NCI-H2196 treated with DMSO at 0.1 percent for 48 hours (cell line): ENCODE measurements at regions not wholly inside any gene's neighbourhood (a gene's known extent, or its start where the extent isn't known, plus 50 kb on each side); places are given as distances from the start of the nearest gene placed in this dataset.

Experiments used
- DNase-seq: peaks from one replicate; lab custom pipeline; 2025; ENCODE audit not compliant: unreplicated experiment; lab: John Stamatoyannopoulos, UW

GRCh38 chr1:177790566-177790965, 179.3 kb downstream of the SEC16B start:
- DNase-seq: no peak

DNA sequence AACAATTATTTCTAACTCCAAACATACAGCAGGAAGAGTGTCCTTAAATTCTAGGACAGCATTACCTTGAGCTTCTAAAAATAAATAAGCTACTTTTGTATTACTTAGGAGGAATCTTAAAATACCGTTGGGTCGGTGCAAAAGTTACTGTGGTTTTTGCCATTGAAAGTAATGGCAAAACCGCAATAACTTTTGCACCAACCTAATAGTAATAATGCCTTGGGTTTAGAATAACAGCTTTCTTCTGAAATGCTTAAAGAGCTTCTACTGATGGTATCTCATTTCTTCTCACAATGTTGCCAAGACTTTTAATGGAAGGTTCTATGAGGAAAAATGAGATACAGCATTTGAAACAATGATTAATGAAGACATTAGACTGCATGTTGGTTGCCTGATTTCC, 179.9 kb downstream of the SEC16B start:
- DNase-seq: no peak

DNA sequence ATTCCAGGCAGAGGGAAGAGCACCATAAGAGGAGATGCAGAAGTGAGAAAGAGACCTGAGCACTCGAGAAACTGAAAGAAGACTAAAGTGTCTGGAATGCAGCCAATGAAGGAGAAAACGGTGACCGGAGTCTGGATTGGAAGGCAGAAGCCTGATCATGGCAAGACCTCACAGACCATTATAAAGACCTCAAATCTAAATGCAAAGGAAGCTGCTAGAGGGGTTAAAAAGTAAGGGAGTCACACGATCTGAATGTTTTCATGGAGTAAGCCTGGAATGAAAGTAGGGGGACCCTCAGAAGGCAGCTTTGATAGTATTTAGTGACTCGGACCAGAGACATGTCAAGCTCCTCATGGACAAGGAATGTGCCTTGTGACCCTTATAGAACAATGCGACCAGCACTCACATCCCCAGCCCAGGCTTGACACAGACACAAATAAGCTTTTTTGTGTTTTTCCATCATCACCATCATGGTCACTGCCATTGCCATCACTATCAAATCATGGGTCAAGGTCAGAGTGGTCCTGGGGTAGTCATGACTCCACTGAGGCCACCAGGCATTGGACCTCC, 183.6 kb downstream of the SEC16B start:
- no peak for DNase-seq

DNA sequence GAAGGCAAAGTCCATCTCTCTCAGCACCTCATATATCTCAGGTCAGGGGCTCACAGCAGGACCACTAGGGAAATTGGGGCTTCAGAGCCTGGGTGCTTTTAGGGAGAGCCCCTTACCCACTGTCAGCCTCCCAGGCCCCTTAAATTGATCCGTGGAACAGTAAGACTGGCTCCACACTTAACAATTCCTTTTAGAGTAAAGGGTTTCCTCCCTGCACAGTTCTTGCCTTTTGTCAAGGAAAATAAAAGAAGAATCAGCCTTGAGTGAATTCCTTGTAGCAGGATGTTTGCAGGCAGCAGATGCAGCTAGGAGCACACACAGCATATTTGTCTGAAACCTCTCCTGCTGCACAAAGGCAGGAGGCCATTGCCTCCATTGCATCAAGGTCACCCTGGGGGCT, 184.9 kb downstream of the SEC16B start:
- no peak for DNase-seq

DNA sequence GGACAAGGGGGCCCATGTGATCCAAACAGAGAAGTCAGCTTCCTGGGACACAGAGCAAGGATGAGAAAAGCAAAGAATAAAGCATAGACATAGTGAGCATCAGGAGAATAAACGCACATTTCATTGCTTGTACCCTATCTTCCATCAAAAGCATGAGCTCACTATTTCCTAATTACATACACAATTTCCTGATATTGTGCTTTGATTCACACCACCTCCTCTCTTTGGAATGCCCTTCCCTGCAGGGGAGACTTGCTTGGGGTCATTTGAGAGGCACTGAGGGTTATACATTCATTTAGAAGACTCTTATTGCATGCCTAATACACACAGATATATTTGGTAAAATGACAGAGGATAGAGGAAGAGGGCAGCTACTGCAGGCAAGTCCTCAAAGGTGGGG, 185.4 kb downstream of the SEC16B start:
- no peak for DNase-seq

DNA sequence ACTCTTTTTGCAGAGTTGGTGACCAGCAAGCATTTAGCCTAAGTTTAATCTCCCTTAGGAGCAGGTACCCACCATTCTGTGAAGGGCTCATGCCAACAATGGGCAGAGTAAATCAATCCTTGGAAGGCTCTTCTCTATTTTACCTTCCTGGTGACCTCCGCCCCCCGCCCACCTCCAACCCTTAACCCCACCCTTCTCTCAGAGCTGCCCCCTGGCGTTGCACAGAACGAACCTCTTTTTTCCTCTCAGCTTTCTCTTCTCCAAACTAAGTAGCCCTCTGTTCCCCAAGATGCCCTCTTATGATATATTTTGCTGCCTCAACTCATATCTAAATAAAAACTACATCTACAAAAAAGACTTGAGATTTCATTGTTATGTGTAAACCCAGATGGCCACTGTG, 186.8 kb downstream of the SEC16B start:
- no peak for DNase-seq

- DNase-seq: peak; percentile 2
Observed at GRCh38 chr1:177780096-177780700, 189.7 kb downstream of the SEC16B start.

- no peak for DNase-seq
Observed at GRCh38 chr1:177779166-177779965, 190.5 kb downstream of the SEC16B start.

DNA sequence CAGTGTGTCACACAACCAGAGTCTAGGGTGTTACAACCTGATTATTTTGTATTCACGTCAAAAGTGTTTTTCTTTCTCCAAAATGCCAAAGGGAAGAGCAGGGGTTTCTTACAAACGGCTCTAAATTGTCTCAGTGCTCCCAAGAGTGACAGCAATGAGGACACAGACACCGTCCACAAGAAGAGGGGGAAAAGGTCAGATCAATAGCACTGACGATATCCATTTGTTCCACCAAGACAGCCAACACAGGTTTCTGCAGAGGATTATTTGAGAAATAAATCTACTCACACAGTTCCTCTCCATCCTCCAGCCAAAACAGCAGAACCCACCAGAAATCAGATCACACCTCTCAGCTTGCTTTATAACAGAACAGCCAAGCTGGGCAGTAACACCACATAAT, 193.9 kb downstream of the SEC16B start:
- DNase-seq: no peak

- no peak for DNase-seq
Observed at GRCh38 chr1:177772386-177772960, 197.4 kb downstream of the SEC16B start.

DNA sequence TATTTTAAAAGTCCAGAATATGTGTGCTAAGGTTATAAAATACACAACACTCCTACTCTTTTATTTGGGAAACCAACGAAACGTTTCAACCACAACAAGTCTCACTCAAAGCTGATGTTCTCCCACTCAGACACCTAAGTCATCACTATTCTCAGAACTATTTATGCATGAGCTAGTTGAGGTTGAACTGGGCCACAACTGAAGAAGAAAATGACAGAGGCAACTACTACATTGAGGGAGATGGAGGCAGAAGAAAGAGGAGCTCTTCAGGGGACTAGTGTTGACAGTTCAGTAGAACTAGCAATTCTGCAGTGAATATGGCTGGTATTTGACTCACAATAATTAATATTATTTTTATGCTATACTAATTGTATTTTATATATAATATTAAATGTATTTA, 198.2 kb downstream of the SEC16B start:
- DNase-seq: no peak

DNA sequence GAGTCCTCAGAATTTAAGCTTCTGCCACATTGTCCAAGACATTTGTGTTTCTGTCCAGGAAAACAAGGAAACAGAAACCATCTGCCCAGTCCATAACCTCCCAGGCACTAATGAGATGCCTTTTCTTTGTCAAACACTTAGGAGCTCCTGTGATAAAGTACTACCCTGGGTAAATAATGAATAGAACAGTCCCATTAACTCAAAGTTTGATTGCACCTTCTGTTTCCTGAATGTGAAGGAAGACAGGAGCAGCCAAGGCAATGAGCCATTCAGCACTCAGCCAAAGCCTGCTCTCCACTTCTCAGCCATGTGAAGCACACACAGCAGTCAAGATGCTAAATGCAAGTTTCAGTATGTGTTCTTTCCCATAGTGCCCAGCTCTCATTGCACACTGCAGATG, 199.8 kb downstream of the SEC16B start:
- no peak for DNase-seq

DNA sequence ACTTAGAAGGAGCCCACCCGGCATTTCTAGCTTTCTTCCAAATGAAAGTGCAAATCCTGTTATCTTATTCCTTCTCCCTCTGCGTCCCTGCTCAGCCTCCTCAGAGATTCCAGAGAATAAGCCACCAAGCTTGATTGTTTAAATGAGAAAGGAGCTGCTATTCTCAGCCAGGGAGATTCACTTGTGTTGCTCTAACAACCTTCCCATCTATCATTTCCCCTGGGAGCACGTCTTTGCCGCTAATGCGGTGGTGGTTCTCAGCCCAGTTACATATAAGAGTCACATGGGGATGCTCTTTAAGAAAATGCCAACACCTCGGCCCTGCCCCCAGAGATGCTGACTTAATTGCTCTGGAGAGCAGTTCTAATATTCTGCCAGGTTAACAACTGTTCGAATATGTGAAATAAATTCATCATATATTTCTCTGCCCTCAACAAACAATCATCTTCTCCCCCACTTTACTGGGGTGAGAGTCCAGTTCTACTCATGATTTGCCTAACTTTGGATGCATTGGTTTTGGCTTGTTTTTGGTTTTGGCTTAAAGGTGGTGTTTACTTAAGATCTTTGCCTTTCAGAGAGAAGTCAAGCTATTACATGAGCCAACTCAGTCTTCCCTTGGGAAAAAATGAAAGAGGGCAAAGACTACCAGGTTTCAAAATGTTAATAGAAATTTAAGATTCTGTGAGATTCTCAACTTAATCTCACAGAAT, 213.9 kb downstream of the SEC16B start:
- DNase-seq: no peak

DNA sequence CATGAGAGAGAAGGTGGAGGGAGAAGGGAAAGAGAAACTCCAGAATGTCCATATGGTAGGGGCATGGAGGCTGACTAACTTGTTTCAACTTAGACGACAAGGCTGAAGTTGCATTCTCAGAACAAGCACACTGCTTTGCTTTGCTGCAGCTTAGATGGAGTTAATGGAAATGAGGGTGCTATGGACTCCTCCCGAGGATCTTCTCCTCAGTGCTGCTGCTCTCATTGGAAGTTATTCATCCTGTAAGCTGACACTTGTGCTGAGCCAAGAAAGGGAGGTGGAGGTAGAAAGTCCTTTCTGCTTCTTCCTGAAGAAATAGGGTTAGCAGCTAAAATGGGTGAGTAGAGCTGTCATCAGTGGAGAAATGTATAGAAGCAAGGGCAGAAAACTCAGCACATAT, 215.3 kb downstream of the SEC16B start:
- no peak for DNase-seq

DNA sequence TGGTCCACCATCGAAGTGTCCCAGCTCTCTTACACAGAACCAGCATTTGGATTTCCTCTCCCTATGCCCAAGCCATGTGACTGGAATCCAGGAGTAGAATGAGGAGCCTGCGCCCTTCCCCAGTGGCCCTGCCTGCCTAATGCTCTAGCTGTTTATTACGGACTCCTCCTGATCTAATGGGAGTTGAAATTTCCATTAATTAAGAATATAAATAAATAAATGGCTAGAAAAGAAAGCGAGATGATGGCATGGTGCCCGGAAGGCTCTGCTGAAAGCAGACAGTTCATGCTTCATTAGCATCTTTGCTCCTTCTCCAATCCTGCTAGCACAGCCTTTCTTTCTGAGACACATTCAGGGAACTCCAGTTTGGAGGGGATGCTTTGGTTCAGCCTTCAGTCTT, 216.2 kb downstream of the SEC16B start:
- no peak for DNase-seq

DNA sequence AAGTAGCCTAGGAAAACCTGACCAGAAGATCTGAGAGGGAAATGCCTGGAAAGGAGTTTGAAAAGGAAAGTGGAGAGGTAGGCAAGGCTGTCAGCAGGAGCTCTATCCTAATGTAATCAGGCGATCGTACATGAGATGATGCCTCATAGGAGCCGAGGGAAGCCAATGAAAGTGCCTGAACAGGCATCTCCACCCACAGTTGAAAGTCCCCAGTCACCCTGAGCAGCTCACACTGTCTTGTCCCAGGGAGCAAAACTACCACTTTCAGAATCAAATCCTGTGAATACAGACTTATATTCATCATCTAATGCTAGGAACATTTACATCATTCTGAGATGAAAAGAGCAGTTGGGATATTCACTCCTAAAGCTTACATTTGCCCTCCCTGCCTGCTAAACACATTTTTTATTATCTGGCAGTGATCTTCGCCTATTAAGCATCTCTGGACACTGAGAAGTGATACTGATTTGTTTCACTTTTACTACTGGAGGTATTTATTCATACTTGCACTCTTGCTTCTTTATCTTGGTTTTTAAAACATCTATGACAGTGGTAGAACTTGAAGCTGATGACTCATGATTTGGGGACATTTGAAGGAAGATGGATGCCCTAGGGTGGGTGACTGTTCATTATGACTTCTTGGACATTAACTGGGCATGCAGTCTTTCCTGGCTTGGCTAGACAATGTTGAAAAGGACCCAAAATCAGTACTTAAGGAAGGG, 221.6 kb downstream of the SEC16B start:
- no peak for DNase-seq

DNA sequence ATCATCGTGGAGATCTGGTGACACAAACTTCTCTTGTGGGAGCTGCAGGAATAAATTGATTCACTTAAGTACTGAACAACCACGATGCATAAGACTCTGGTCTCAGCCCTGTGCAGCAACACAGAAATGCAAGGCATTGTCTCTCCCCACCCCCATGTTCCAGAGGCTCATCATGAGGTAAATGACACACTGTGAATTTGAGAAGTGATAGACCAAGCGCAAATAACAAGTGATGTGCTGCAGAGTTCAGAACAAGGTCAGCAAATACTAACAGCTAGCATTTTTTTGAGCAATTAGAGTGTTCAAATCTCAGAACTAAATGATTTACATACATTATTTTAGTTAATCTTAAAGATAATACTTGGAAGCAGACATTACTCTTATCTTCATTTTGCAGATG, 223.7 kb downstream of the SEC16B start:
- DNase-seq: no peak

DNA sequence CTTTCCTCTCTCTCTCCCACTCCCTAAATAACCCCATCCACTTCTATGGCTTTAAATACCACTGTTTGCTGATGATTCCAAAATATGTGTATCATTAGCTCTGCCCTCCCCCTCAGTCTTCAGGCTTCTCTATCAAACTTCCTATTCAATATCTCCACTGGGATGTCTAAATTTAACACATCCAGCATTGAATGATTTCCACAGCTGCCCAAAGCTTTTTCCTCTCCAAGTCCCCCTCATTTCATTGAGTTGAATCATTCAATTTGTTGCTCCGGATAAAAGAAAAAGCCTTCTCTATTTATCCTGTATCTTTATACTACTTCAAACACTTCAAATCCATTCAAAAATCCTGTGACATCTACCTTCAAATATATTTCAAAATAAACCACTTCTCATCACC, 225.0 kb downstream of the SEC16B start:
- DNase-seq: no peak

GRCh38 chr1:177741476-177741875, 228.4 kb downstream of the SEC16B start:
- no peak for DNase-seq

- DNase-seq: no peak
Observed at GRCh38 chr1:177739780-177740179, 230.1 kb downstream of the SEC16B start.

DNA sequence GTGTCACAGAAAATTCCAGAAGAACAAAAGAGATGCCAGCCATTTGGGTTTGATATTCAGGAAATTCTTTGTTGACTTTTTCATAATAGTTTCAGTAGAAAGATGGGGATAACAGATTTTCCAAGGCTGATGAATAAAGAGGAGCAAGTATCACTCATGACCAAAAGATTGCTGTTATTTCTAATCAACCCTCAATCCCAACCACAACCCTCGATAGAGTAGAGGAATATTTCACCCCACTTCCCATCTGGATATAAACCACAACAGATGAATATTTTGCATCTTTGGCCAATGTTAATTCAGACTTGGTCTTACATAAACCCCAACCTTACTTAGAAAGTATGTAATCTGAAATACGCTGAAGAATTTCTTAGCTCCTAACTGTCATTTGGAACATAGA, 232.4 kb downstream of the SEC16B start:
- DNase-seq: no peak
